ENCODE measurements at regions not wholly inside any gene's neighbourhood (a gene's known extent, or its start where the extent isn't known, plus 50 kb on each side); places are given as distances from the start of the nearest gene placed in this dataset.

- Histone ChIP-seq H3K4me1 (ENCODE audit: control insufficient read depth, extremely low read depth, insufficient read depth, low read length) (no peaks in the 10 kb centered on the region), H3K79me2 (ENCODE audit: control insufficient read depth, insufficient read depth, low read length) (no peaks in the 10 kb centered on the region), H3K4me3 (replicated peaks in 1 of 3; ENCODE audit: insufficient read depth in 1 of 3, low read depth in 1 of 3, low read length in 3 of 3) (no peak overlapping the region), H3K27me3 (ENCODE audit: control insufficient read depth in 2 of 2, insufficient read depth in 2 of 2, low read length in 2 of 2) (no peaks in the 10 kb centered on the region), H3K4me2 (ENCODE audit: insufficient read depth, low read length) (peak overlapping the region; percentile 1), H2AFZ (ENCODE audit: low read depth, low read length) (no peak overlapping the region), H3K9me3 (replicated peaks; ENCODE audit: control insufficient read depth, insufficient read depth, low read length) (no peaks in the 10 kb centered on the region), H4K20me1 (replicated peaks; ENCODE audit: control insufficient read depth, extremely low read depth, insufficient read depth, low read length) (no peaks in the 10 kb centered on the region), H3K27ac (ENCODE audit: insufficient read depth, low read depth, low read length) (no peak overlapping the region), H3K9ac (replicated peaks; ENCODE audit: extremely low read depth, insufficient read depth, low read length) (no peak overlapping the region), H3K9me1 (replicated peaks; ENCODE audit: control insufficient read depth, extremely low read depth, insufficient read depth, low read length) (no peaks in the 10 kb centered on the region), H3K36me3 (ENCODE audit: control insufficient read depth in 2 of 2, extremely low read depth in 1 of 2, insufficient read depth in 2 of 2, low read length in 2 of 2) (no peaks in the 10 kb centered on the region)
- TF ChIP-seq GATA2 (IDR thresholded peaks at IDR 0.05; ENCODE audit: insufficient read depth, insufficient read length, low read depth, low read length) (peak; percentile 73), JUN (IDR thresholded peaks at IDR 0.05; ENCODE audit: borderline replicate concordance, insufficient read depth, insufficient read length, low read depth) (peak; percentile 69), MYC (IDR thresholded peaks at IDR 0.05; ENCODE audit: low read depth, low read length) (no peak), FOS (IDR thresholded peaks at IDR 0.05; ENCODE audit: borderline replicate concordance, insufficient read depth, low read length) (peak; percentile 63), EZH2 (IDR thresholded peaks at IDR 0.05; ENCODE audit: borderline replicate concordance, low read depth, low read length, severe bottlenecking) (no peak)
- dilution Hi-C loops (cut with MboI; ENCODE audit: extremely low pct_ligation_motif_present, low sequenced_read_pairs) = no loop called here
- peak; percentile 95 for DNase-seq (ENCODE audit: low read depth, low spot score)
- peak; percentile 77 for FAIRE-seq
- CTCF ChIA-PET = interaction anchor here (1.1 to 1.8 kb wide), 4 partner anchors 10 to 604 kb away, joined by 3 to 6 read pairs (median 4); no protein-coding TSS in a partner anchor
- intact Hi-C loops (cut with micrococcal nuclease) = loop anchor here (1.0 to 5.0 kb wide), 2 partner anchors 78 to 199 kb away; no protein-coding TSS in a partner anchor
- POLR2A ChIA-PET = no interaction called here
- no TSS peak for BruUV-seq (replicated peaks)
These were observed 482.1 kb upstream of the ADAMTS5 start for GRCh38 chr21:27448960-27449359.

GRCh38 chr21:27447843-27448242 is 481.0 kb upstream of the ADAMTS5 start:
- no peak overlapping the region for H2AFZ ChIP-seq (ENCODE audit: low read depth, low read length)
- H3K4me1 ChIP-seq (ENCODE audit: control insufficient read depth, extremely low read depth, insufficient read depth, low read length) = no peaks in the 10 kb centered on the region
- ChIA-PET POLR2A (no interaction called here), CTCF (interaction anchor here (0.9 to 1.8 kb wide), 5 partner anchors 9 to 117 kb away, joined by 3 to 6 read pairs (median 3); no protein-coding TSS in a partner anchor)
- H3K27ac ChIP-seq (ENCODE audit: insufficient read depth, low read depth, low read length) = no peak overlapping the region
- H3K36me3 ChIP-seq (ENCODE audit: control insufficient read depth in 2 of 2, extremely low read depth in 1 of 2, insufficient read depth in 2 of 2, low read length in 2 of 2) = no peaks in the 10 kb centered on the region
- H3K4me3 ChIP-seq (replicated peaks in 1 of 3; ENCODE audit: insufficient read depth in 1 of 3, low read depth in 1 of 3, low read length in 3 of 3) = no peak overlapping the region
- dilution Hi-C loops (cut with MboI; ENCODE audit: extremely low pct_ligation_motif_present, low sequenced_read_pairs) = no loop called here
- H3K79me2 ChIP-seq (ENCODE audit: control insufficient read depth, insufficient read depth, low read length) = no peaks in the 10 kb centered on the region
- DNase-seq (ENCODE audit: low read depth, low spot score) (no peak), FAIRE-seq (no peak)
- no peak overlapping the region for H3K4me2 ChIP-seq (ENCODE audit: insufficient read depth, low read length)
- H3K9ac ChIP-seq (replicated peaks; ENCODE audit: extremely low read depth, insufficient read depth, low read length) = no peak overlapping the region
- intact Hi-C loops (cut with micrococcal nuclease) = loop anchor here (5.0 kb wide), 1 partner anchor 79 kb away; no protein-coding TSS in a partner anchor
- no peaks in the 10 kb centered on the region for H4K20me1 ChIP-seq (replicated peaks; ENCODE audit: control insufficient read depth, extremely low read depth, insufficient read depth, low read length)
- H3K27me3 ChIP-seq (ENCODE audit: control insufficient read depth in 2 of 2, insufficient read depth in 2 of 2, low read length in 2 of 2) = no peaks in the 10 kb centered on the region
- no peaks in the 10 kb centered on the region for H3K9me3 ChIP-seq (replicated peaks; ENCODE audit: control insufficient read depth, insufficient read depth, low read length)
- BruUV-seq (replicated peaks) = no TSS peak
- TF ChIP-seq MYC (IDR thresholded peaks at IDR 0.05; ENCODE audit: low read depth, low read length) = no peak
- no peak for TF ChIP-seq JUN (IDR thresholded peaks at IDR 0.05; ENCODE audit: borderline replicate concordance, insufficient read depth, insufficient read length, low read depth)
- TF ChIP-seq POLR2A (IDR thresholded peaks at IDR 0.05; ENCODE audit: low read depth, low read length) = no peak
- no peak for TF ChIP-seq MAX (IDR thresholded peaks at IDR 0.05; ENCODE audit: insufficient read depth, insufficient read length)
- no peak for TF ChIP-seq POLR2AphosphoS5 (IDR thresholded peaks at IDR 0.05; ENCODE audit: insufficient read depth, low read depth, low read length)
- TF ChIP-seq EZH2 (IDR thresholded peaks at IDR 0.05; ENCODE audit: borderline replicate concordance, low read depth, low read length, severe bottlenecking) = no peak
- TF ChIP-seq GATA2 (IDR thresholded peaks at IDR 0.05; ENCODE audit: insufficient read depth, insufficient read length, low read depth, low read length) = no peak
- TF ChIP-seq CTCF (IDR thresholded peaks at IDR 0.05; ENCODE audit: extremely low read depth in 1 of 2, insufficient read depth in 1 of 2, low read depth in 1 of 2, low read length in 2 of 2) = no peak
- no peak for TF ChIP-seq FOS (IDR thresholded peaks at IDR 0.05; ENCODE audit: borderline replicate concordance, insufficient read depth, low read length)
- no peaks in the 10 kb centered on the region for H3K9me1 ChIP-seq (replicated peaks; ENCODE audit: control insufficient read depth, extremely low read depth, insufficient read depth, low read length)
